ENCODE measurements at regions not wholly inside any gene's neighbourhood (a gene's known extent, or its start where the extent isn't known, plus 50 kb on each side); places are given as distances from the start of the nearest gene placed in this dataset.

GRCh38 chr3:69558912-69559311 lies 173.0 kb upstream of the FRMD4B start:
- TF ChIP-seq JUND (IDR thresholded peaks at IDR 0.05) (no peak), POLR2AphosphoS5 (IDR thresholded peaks at IDR 0.05; ENCODE audit: low read depth, low read length) (no peak)

Measured in SK-N-SH (cell line).